Body of pancreas (tissue), 4 donors: ENCODE measurements at regions not wholly inside any gene's neighbourhood (a gene's known extent, or its start where the extent isn't known, plus 50 kb on each side); places are given as distances from the start of the nearest gene placed in this dataset.

Experiments
- ATAC-seq: fragments of 150-250 bp; one replicate; pipeline ENCODE4 v1.9.1; 2016
- DNase-seq, 4 donors: peaks; one replicate each; pipeline ENCODE4 v3.0.0-alpha.2; 2019
- H3K27ac ChIP-seq, 4 donors: fragments of 200-600 bp; sonication (generic); 1 replicate in 3 of 4; 2 replicates in 1 of 4; pipeline versions ENCODE4 v1.5.1 to v1.6.1; 2016 to 2019; ENCODE audit warnings: mild to moderate bottlenecking in 1 of 4, mixed read lengths in 1 of 4, moderate library complexity in 1 of 4
- H3K27me3 ChIP-seq, 2 donors: fragments of 200-600 bp; sonication (generic); one replicate each; pipeline ENCODE4 v1.6.0; 2016; ENCODE audit warnings: mild to moderate bottlenecking in 1 of 2
- H3K36me3 ChIP-seq, 2 donors: fragments of 200-600 bp; sonication (generic); replicated peaks in 1 of 2; 2 replicates each; pipeline ENCODE4 v1.5.1; 2016; ENCODE audit warnings: low read depth in 2 of 2; ENCODE audit not compliant: insufficient read depth in 1 of 2
- H3K4me1 ChIP-seq: fragments of 200-600 bp; sonication (generic); one replicate; pipeline ENCODE4 v1.6.0; 2016
- H3K4me3 ChIP-seq, 2 donors: fragments of 200-600 bp; sonication (generic); 1 replicate in 1 of 2; 2 replicates in 1 of 2; pipeline ENCODE4 v1.5.1; 2016 to 2019
- H3K9me3 ChIP-seq, 3 donors: fragments of 200-600 bp; sonication (generic); 1 replicate in 2 of 3; 2 replicates in 1 of 3; pipeline ENCODE4 v1.5.1; 2016
- CTCF ChIP-seq, 7 experiments: fragments of 450-650 bp in 4 of 7; fragments of 200-600 bp in 3 of 7; sonication (generic) in 3 of 7; IDR thresholded peaks; one replicate each; pipeline ENCODE4 v1.5.1; 2016 to 2019; ENCODE audit warnings: antibody characterized with exemption in 7 of 7
- POLR2A ChIP-seq, 3 donors: fragments of 450-650 bp; IDR thresholded peaks; one replicate each; pipeline ENCODE4 v1.6.1; 2016; ENCODE audit warnings: antibody characterized with exemption in 3 of 3, mild to moderate bottlenecking in 2 of 3
- WGBS, 2 donors: methylation state at CpG; one replicate each; pipeline ENCODE4 v1.1.5; 2017; 5-methylcytosine and 5-hydroxymethylcytosine counted together
- intact Hi-C: fragments of 100-400 bp; cut with DNase I; formaldehyde crosslinking; loops from one replicate; pipeline ENCODE4 v1.15.1; 2023

GRCh38 chr2:176843208-176843607, 369.4 kb upstream of the HNRNPA3 start:
- H3K9me3 ChIP-seq, result no peaks in the 10 kb centered on the region
- TF ChIP-seq CTCF (IDR thresholded peaks at IDR 0.05), result no peak
- TF ChIP-seq POLR2A (IDR thresholded peaks at IDR 0.05), result no peak
- no peaks in the 10 kb centered on the region for H3K4me1 ChIP-seq
- H3K27ac ChIP-seq, result no peak overlapping the region
- no peaks in the 10 kb centered on the region for H3K36me3 ChIP-seq
- intact Hi-C loops, result no loop called here
- H3K4me3 ChIP-seq, result no peak overlapping the region
- DNase-seq (no peak), ATAC-seq (no peak)
- no peaks in the 10 kb centered on the region for H3K27me3 ChIP-seq

GRCh38 chr2:176844461-176844860, 368.1 kb upstream of the HNRNPA3 start:
- no peaks in the 10 kb centered on the region for H3K36me3 ChIP-seq

GRCh38 chr2:176845718-176846117, 366.9 kb upstream of the HNRNPA3 start:
- Histone ChIP-seq H3K36me3 (no peaks in the 10 kb centered on the region), H3K4me3 (no peak overlapping the region), H3K27ac (no peak overlapping the region), H3K27me3 (no peaks in the 10 kb centered on the region), H3K9me3 (no peaks in the 10 kb centered on the region), H3K4me1 (no peaks in the 10 kb centered on the region)
- intact Hi-C loops, result no loop called here
- TF ChIP-seq POLR2A (IDR thresholded peaks at IDR 0.05) (no peak), CTCF (IDR thresholded peaks at IDR 0.05) (no peak)
- DNase-seq (no peak), ATAC-seq (no peak)
- WGBS, 2 donors, result 44 to 57% methylated on average over 2 of the region's 2 CpGs

More at GRCh38 chr2:176844461-176844860, 368.1 kb upstream of the HNRNPA3 start:
- Histone ChIP-seq H3K27ac (no peak overlapping the region), H3K9me3 (no peaks in the 10 kb centered on the region), H3K4me1 (no peaks in the 10 kb centered on the region), H3K27me3 (no peaks in the 10 kb centered on the region), H3K4me3 (no peak overlapping the region)
- no peak for ATAC-seq
- intact Hi-C loops, result no loop called here
- DNase-seq, result no peak
- TF ChIP-seq CTCF (IDR thresholded peaks at IDR 0.05), result no peak
- TF ChIP-seq POLR2A (IDR thresholded peaks at IDR 0.05), result no peak
- 30 to 35% methylated on average over 1 of the region's 1 CpG for WGBS, 2 donors

GRCh38 chr2:176847575-176847974, 365.0 kb upstream of the HNRNPA3 start:
- H3K4me1 ChIP-seq, result no peaks in the 10 kb centered on the region
- no peaks in the 10 kb centered on the region for H3K9me3 ChIP-seq
- no peak overlapping the region for H3K27ac ChIP-seq
- intact Hi-C loops, result no loop called here
- no peak overlapping the region for H3K4me3 ChIP-seq
- H3K27me3 ChIP-seq, result no peaks in the 10 kb centered on the region
- DNase-seq, result no peak
- ATAC-seq, result no peak
- WGBS, 2 donors, result 77 to 89% methylated on average over 4 of the region's 4 CpGs
- H3K36me3 ChIP-seq, result no peaks in the 10 kb centered on the region
- TF ChIP-seq POLR2A (IDR thresholded peaks at IDR 0.05) (no peak), CTCF (IDR thresholded peaks at IDR 0.05) (no peak)

- Histone ChIP-seq H3K9me3 (no peaks in the 10 kb centered on the region), H3K27ac (no peak overlapping the region), H3K36me3 (no peaks in the 10 kb centered on the region), H3K4me1 (no peaks in the 10 kb centered on the region), H3K4me3 (no peak overlapping the region), H3K27me3 (no peaks in the 10 kb centered on the region)
- intact Hi-C loops, result no loop called here
- DNase-seq (no peak), ATAC-seq (no peak)
- no peak for TF ChIP-seq POLR2A (IDR thresholded peaks at IDR 0.05)
- no peak for TF ChIP-seq CTCF (IDR thresholded peaks at IDR 0.05)
- WGBS, 2 donors, result 63 to 77% methylated on average over 8 of the region's 8 CpGs
Observed at GRCh38 chr2:176848844-176849243, 363.8 kb upstream of the HNRNPA3 start.
